C4-2B (cell line): ENCODE measurements at regions not wholly inside any gene's neighbourhood (a gene's known extent, or its start where the extent isn't known, plus 50 kb on each side); places are given as distances from the start of the nearest gene placed in this dataset.

ENCODE experiments used
- H3K27ac ChIP-seq: fragments of 450-650 bp; 2 replicates; pipeline ENCODE4 v1.5.1; 2017
- ZFX ChIP-seq: fragments of 450-650 bp; IDR thresholded peaks from 2 replicates; pipeline ENCODE4 v1.6.1; 2017
- TF ChIP-seq, protein P1 (sequence below): fragments of 450-650 bp; conservative IDR thresholded peaks from 2 replicates; pipeline ENCODE4 v1.5.1; 2017; ENCODE audit warnings: mild to moderate bottlenecking

DNA sequence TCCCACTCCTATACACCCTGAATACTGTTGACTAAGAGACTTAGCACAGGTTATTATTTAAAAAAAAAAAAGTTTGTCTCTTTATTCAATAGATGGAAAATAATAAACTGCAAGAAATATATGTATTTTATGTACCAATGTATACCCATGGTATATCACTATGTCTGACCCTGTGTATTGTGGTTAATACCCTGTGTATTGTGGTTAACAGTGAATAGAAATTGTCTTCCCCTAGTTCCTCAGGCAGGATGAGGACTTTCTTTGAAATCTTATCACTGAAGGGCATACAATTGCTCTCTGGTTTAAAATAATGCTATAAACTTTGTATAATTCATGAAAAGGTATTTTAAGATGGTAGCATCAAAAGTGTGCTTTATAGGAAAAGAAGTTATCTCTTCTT is 80.0 kb upstream of the TMEM106B start:
- TF ChIP-seq, protein P1, sequence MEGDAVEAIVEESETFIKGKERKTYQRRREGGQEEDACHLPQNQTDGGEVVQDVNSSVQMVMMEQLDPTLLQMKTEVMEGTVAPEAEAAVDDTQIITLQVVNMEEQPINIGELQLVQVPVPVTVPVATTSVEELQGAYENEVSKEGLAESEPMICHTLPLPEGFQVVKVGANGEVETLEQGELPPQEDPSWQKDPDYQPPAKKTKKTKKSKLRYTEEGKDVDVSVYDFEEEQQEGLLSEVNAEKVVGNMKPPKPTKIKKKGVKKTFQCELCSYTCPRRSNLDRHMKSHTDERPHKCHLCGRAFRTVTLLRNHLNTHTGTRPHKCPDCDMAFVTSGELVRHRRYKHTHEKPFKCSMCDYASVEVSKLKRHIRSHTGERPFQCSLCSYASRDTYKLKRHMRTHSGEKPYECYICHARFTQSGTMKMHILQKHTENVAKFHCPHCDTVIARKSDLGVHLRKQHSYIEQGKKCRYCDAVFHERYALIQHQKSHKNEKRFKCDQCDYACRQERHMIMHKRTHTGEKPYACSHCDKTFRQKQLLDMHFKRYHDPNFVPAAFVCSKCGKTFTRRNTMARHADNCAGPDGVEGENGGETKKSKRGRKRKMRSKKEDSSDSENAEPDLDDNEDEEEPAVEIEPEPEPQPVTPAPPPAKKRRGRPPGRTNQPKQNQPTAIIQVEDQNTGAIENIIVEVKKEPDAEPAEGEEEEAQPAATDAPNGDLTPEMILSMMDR, result no peak
- TF ChIP-seq ZFX, result no peak
- H3K27ac ChIP-seq, result no peak overlapping the region

DNA sequence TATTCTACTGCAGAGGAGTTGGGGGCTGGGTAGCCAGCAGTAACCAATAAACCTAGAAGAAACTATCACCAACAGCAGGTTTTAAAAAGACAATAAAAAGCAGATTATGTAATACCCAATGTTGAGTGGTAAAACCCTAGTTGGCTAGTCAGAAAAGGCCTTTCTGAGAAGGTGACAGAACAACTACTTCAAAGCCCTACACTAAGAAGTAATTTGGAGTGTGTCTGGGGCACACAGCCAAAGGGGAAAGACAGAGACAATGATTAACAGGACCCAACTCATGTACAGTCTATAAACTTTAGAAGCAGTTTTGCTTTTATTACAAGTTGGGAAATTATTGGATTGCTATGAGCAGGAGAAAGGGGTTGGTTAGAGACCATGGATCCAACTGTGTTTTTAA is 77.2 kb upstream of the TMEM106B start:
- TF ChIP-seq ZFX, result no peak
- TF ChIP-seq, protein P1, result no peak
- H3K27ac ChIP-seq, result no peak overlapping the region

DNA sequence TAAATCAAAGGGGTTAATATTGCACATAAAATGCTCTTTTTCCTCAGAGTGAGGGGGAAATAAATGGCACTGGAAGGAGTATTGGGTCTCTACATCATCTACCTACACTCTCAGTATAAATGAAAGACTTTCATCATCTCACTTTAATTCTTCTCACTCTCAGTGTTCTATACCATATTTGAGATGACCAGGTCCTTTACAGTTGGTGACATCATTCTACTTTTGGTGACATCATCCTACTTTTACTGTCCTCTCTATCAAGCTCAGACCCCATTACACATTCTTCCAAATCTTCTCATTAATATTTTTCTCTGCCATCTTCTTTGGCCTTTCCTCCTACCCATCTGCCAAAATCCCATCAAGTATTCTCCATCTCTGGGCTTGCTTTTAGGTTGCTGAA is 74.6 kb upstream of the TMEM106B start:
- H3K27ac ChIP-seq, result no peak overlapping the region
- TF ChIP-seq, protein P1, result no peak
- TF ChIP-seq ZFX, result no peak

DNA sequence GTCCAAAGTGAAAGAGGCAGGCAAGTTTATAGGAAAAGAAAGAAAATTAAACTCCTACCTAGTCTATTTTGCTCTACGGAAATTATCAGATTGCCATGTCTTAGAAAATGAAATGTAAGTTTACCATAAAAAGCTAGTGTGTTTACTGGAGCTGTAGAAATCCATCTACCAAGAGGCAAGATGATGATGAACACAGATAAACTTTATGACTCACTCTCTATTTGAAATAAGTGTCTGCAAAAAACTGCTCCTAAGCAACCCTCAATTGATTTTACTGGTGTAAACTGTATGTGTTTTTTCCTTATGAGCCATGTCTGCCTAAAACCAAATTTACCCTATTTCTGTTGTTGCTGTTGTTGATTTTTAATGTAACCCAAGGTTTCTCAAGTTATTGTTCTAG is 73.8 kb upstream of the TMEM106B start:
- H3K27ac ChIP-seq, result no peak overlapping the region
- TF ChIP-seq, protein P1, result no peak
- TF ChIP-seq ZFX, result no peak

DNA sequence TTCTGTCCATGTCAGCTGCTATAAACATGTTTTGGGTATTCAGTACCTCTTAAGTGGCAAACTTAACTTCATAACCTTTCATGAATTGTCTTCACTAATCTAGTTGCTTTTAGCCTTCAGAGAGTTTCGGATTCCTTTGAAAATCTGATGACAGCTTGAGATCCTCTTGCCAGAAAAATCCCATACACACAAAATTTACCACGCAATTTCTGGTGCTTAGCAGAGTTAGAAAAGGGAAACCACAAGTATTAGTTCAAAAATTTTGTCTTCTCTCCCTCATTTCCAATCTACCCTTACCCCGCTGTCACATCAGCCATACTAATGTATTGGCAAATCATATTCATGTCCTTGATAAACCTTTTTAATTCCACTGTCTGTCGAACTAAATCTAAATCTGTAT is 72.7 kb upstream of the TMEM106B start:
- TF ChIP-seq, protein P1, result no peak
- no peak for TF ChIP-seq ZFX
- H3K27ac ChIP-seq, result no peak overlapping the region

DNA sequence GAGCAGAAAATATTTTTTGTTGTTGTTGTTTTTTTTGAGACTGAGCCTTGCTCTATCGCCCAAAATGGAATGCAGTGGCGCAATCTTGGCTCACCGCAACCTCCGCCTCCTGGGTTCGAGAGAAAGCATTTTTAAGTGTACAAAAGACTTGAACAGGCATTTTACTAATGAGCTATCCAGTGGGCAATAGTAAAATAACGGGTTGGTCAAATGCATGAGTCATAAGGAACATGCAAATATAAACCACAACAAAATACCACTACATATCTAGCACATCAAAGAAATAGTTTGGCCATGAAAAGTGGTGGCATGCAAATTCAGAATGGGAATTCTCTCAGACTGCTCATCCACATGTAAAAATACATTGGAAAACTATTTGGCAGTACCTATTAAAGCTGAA is 71.7 kb upstream of the TMEM106B start:
- TF ChIP-seq, protein P1, result no peak
- no peak for TF ChIP-seq ZFX
- no peak overlapping the region for H3K27ac ChIP-seq

DNA sequence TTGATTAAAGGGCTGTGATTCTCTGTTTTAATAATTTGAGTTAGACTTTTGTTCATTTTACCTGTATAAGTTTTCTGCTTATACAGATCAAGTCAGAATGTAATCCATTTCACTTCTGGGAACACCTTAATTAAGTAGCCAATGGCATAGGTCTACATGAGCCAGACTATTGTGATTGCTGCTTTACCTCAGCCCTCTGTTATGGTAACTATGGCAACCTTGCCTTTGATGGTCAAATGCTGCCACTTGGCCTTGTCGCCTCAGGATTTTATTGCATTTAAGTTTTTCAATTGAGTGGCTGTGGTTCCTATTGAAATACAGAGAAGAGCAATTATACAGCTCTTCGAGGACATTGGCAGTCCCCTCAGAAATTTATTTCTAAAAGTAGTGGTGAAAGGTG is 64.3 kb upstream of the TMEM106B start:
- no peak for TF ChIP-seq ZFX
- TF ChIP-seq, protein P1, result no peak
- H3K27ac ChIP-seq, result no peak overlapping the region
